Activated naive CD4-positive, alpha-beta T cell treated with anti-CD3 and anti-CD28 coated beads for 36 hours (primary cell): ENCODE measurements at regions not wholly inside any gene's neighbourhood (a gene's known extent, or its start where the extent isn't known, plus 50 kb on each side); places are given as distances from the start of the nearest gene placed in this dataset.
"Not testable (repeated sequence)": the region's sequence is repeated elsewhere in the genome, so short reads cannot be mapped to it uniquely, and the experiment has no call there.

Source experiments
- CTCF ChIA-PET: fragments of 350-600 bp; sonication (Branson Sonifier 250); formaldehyde crosslinking; loops from one replicate; lab custom pipeline; 2021; ENCODE audit warnings: antibody characterized with exemption; lab: Charles Lee
- DNase-seq: peaks from one replicate; pipeline ENCODE4 v3.0.0-alpha.2; 2020
- H3K27ac Mint-ChIP-seq: one replicate; pipeline ENCODE4 v1.8.0; 2021; ENCODE audit warnings: mild to moderate bottlenecking, mixed read lengths
- H3K27me3 Mint-ChIP-seq: one replicate; pipeline ENCODE4 v1.8.0; 2021; ENCODE audit warnings: low read depth, mixed read lengths
- H3K36me3 Mint-ChIP-seq: one replicate; pipeline ENCODE4 v1.8.0; 2021; ENCODE audit warnings: low read depth, mixed read lengths
- H3K4me1 Mint-ChIP-seq: one replicate; pipeline ENCODE4 v1.8.0; 2021; ENCODE audit warnings: low read depth, mixed read lengths
- H3K4me3 Mint-ChIP-seq: one replicate; pipeline ENCODE4 v1.8.0; 2021; ENCODE audit warnings: mild to moderate bottlenecking, moderate library complexity, mixed read lengths
- H3K9me3 Mint-ChIP-seq: one replicate; pipeline ENCODE4 v1.8.0; 2021; ENCODE audit warnings: mixed read lengths
- intact Hi-C: fragments of 100-400 bp; cut with micrococcal nuclease; formaldehyde crosslinking; loops from one replicate; pipeline ENCODE4 v1.15.1; 2023

DNA sequence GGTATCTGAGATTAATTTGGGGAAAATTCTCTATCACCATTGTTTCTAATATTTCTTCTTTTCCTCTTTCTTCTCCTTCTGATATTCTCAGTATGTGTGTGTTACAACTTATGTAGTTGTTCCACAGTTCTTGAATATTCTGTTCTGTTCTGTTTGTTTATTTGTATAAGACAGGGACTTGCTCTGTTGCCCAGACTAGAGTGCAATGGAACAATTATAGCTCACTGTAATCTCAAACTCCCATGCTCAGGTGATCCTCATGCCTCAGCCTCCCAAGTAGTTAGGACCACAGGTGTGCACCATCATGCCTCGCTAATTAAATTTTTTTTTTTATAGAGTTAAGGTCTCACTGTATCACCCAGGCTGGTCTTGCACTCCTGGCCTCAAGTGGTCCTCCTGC, 145.8 kb upstream of the TUT7 start:
- intact Hi-C loops: no loop called here
- CTCF ChIA-PET: interaction anchor here (0.7 kb wide), 1 partner anchor 276 kb away, joined by 3 read pairs; no protein-coding TSS in a partner anchor
- no peak overlapping the region for H3K4me3 Mint-ChIP-seq
- no peak for DNase-seq
- no peaks in the 10 kb centered on the region for H3K4me1 Mint-ChIP-seq
- no peak overlapping the region for H3K27ac Mint-ChIP-seq
- no peaks in the 10 kb centered on the region for H3K9me3 Mint-ChIP-seq
- no peaks in the 10 kb centered on the region for H3K36me3 Mint-ChIP-seq
- peaks cover 20% of the 10 kb centered on the region for H3K27me3 Mint-ChIP-seq

GRCh38 chr9:86494644-86495111, 140.5 kb upstream of the TUT7 start:
- no peaks in the 10 kb centered on the region for H3K36me3 Mint-ChIP-seq
- H3K4me1 Mint-ChIP-seq: no peaks in the 10 kb centered on the region
- peaks cover 4% of the 10 kb centered on the region for H3K27me3 Mint-ChIP-seq
- CTCF ChIA-PET: no interaction called here
- H3K9me3 Mint-ChIP-seq: no peaks in the 10 kb centered on the region
- H3K27ac Mint-ChIP-seq: no peak overlapping the region
- intact Hi-C loops: no loop called here
- no peak overlapping the region for H3K4me3 Mint-ChIP-seq
- no peak for DNase-seq

GRCh38 chr9:86491468-86492266, 137.5 kb upstream of the TUT7 start:
- DNase-seq: no peak
- no peak overlapping the region for H3K4me3 Mint-ChIP-seq
- no peak overlapping the region for H3K27ac Mint-ChIP-seq
- CTCF ChIA-PET: interaction anchor here (1.9 kb wide), 1 partner anchor 58 kb away, joined by 4 read pairs; no protein-coding TSS in a partner anchor
- intact Hi-C loops: no loop called here
- H3K27me3 Mint-ChIP-seq: peaks cover 2% of the 10 kb centered on the region
- no peaks in the 10 kb centered on the region for H3K4me1 Mint-ChIP-seq
- H3K9me3 Mint-ChIP-seq: no peaks in the 10 kb centered on the region
- no peaks in the 10 kb centered on the region for H3K36me3 Mint-ChIP-seq

DNA sequence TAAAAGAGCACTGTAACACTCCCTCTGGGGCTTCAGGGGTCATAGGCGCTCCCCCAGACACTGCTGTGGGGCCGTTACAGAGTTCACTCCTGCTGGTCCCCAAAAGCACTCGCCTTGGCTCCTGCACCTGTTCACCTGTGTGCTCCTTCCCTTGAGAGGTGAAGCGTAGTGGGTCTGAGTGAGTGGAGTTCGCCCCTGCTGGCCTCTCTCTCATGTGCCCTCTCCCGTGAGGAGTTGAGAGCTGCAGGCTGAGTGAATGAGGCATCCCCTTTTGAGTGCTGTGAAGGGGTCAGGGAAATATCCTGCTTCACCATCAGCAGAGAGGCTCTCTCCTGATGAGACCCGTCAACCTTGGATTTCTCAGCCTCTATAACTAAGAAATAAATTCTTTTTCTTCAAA, 134.6 kb upstream of the TUT7 start:
- Mint-ChIP-seq H3K36me3 (no peaks in the 10 kb centered on the region), H3K9me3 (no peaks in the 10 kb centered on the region), H3K4me3 (no peak overlapping the region), H3K27me3 (no peaks in the 10 kb centered on the region), H3K27ac (no peak overlapping the region), H3K4me1 (peaks cover 2% of the 10 kb centered on the region)
- intact Hi-C loops: loop anchor here (5.0 to 10.0 kb wide), 2 partner anchors 459 to 1176 kb away; partner anchors contain the start of gene GAS1
- no peak for DNase-seq
- CTCF ChIA-PET: interaction anchor here (1.0 kb wide), 1 partner anchor 836 kb away, joined by 3 read pairs; no protein-coding TSS in a partner anchor

GRCh38 chr9:86488345-86488744, 134.1 kb upstream of the TUT7 start:
- no peak for DNase-seq
- CTCF ChIA-PET: interaction anchor here (0.6 to 1.0 kb wide), 3 partner anchors 285 to 837 kb away, joined by 3 read pairs; no protein-coding TSS in a partner anchor
- H3K27me3 Mint-ChIP-seq: no peaks in the 10 kb centered on the region
- H3K27ac Mint-ChIP-seq: no peak overlapping the region
- no peak overlapping the region for H3K4me3 Mint-ChIP-seq
- peaks cover 2% of the 10 kb centered on the region for H3K4me1 Mint-ChIP-seq
- no peaks in the 10 kb centered on the region for H3K36me3 Mint-ChIP-seq
- H3K9me3 Mint-ChIP-seq: no peaks in the 10 kb centered on the region
- intact Hi-C loops: loop anchor here (5.0 to 10.0 kb wide), 2 partner anchors 459 to 1176 kb away; partner anchors contain the start of gene GAS1

- no peaks in the 10 kb centered on the region for H3K27me3 Mint-ChIP-seq
- intact Hi-C loops: loop anchor here (1.0 to 10.0 kb wide), 3 partner anchors 459 to 1177 kb away; partner anchors contain the start of gene GAS1
- DNase-seq: no peak
- no peak overlapping the region for H3K4me3 Mint-ChIP-seq
- peaks cover 2% of the 10 kb centered on the region for H3K4me1 Mint-ChIP-seq
- CTCF ChIA-PET: interaction anchor here (0.6 to 1.0 kb wide), 2 partner anchors 285 to 457 kb away, joined by 3 read pairs; no protein-coding TSS in a partner anchor
- H3K36me3 Mint-ChIP-seq: no peaks in the 10 kb centered on the region
- H3K27ac Mint-ChIP-seq: no peak overlapping the region
- no peaks in the 10 kb centered on the region for H3K9me3 Mint-ChIP-seq
These were observed 133.6 kb upstream of the TUT7 start for GRCh38 chr9:86487838-86488233.

DNA sequence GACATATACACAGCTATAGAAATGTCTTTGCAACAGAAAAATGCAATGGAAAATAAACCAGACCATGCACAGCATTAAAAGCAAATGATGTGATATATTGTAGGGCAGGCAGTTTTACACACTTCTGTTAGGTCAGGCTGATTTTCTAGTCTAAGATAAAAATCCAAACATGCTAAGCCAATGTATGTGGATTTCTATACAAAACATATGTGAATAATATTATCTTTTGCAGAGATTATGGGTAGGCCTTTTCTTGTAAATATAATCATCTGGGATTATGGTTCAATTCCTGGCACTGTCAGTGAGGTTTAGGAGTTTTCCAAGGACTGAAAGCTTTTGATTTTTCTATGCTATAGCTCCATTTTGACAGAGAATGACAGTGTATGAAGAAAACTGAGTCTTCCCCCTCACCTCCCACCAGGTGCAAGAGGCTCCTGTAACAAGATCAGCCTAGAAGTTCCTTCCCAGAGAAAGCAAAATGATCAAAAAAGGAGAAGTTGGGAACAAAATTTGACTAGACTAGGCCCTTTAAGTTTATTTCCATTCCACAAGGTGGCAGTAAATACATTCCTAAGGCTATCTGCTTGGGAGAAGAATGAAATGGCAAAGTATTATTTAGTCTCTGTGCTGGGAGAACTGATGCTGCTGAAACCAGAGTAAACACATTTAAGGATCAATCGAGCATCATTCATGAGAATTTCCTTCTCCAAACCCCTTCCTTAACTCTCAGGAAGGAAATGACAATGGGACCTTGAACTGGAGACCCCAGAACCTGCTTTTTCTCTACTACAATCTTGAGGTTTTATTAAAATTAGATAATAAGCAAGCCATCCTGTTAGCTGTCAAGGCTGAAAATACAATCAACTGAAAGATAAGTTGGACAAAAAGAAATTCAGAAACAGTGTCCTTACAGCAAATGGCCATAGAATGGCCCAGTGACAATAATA, 133.0 kb upstream of the TUT7 start:
- H3K4me1 Mint-ChIP-seq: peaks cover 2% of the 10 kb centered on the region
- no peak for DNase-seq
- no peaks in the 10 kb centered on the region for H3K36me3 Mint-ChIP-seq
- no peak overlapping the region for H3K27ac Mint-ChIP-seq
- CTCF ChIA-PET: interaction anchor here (1.0 to 1.6 kb wide), 2 partner anchors 458 to 838 kb away, joined by 3 to 4 read pairs; no protein-coding TSS in a partner anchor
- intact Hi-C loops: loop anchor here (1.0 to 10.0 kb wide), 3 partner anchors 460 to 1178 kb away; partner anchors contain the start of gene GAS1
- H3K27me3 Mint-ChIP-seq: no peaks in the 10 kb centered on the region
- H3K4me3 Mint-ChIP-seq: no peak overlapping the region
- H3K9me3 Mint-ChIP-seq: no peaks in the 10 kb centered on the region

GRCh38 chr9:86485359-86485758, 131.1 kb upstream of the TUT7 start:
- intact Hi-C loops: loop anchor here (5.0 to 10.0 kb wide), 2 partner anchors 462 to 1179 kb away; partner anchors contain the start of gene GAS1
- DNase-seq: peak; percentile 34
- CTCF ChIA-PET: interaction anchor here (1.6 kb wide), 1 partner anchor 840 kb away, joined by 4 read pairs; no protein-coding TSS in a partner anchor
- Mint-ChIP-seq H3K9me3 (no peaks in the 10 kb centered on the region), H3K27me3 (peaks cover 4% of the 10 kb centered on the region), H3K36me3 (no peaks in the 10 kb centered on the region), H3K4me3 (no peak overlapping the region), H3K4me1 (peaks cover 2% of the 10 kb centered on the region), H3K27ac (no peak overlapping the region)

- peaks cover 4% of the 10 kb centered on the region for H3K27me3 Mint-ChIP-seq
These were observed 129.3 kb upstream of the TUT7 start for GRCh38 chr9:86483496-86483895.

DNA sequence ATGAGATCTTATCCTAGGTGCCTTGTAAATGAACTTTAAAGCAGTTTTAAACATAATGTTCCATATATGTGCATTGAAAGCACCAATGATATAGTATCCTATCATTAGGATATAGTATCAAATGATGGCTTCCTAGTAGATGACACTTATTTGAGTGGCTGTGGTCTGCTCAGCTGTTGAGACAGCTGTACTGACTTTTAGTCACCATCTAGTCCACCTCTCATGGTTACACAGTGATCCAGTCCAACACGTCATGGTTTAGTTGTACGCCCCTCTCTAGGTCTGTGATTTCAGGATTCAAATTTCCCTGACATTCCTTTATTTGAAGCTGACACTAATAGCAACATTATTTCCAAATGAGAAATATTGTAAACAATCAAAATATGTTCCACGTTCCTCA, 127.3 kb upstream of the TUT7 start:
- intact Hi-C loops: loop anchor here (10.0 kb wide), 1 partner anchor 1183 kb away; no protein-coding TSS in a partner anchor
- CTCF ChIA-PET: no interaction called here
- no peaks in the 10 kb centered on the region for H3K36me3 Mint-ChIP-seq

More at GRCh38 chr9:86483496-86483895, 129.3 kb upstream of the TUT7 start:
- CTCF ChIA-PET: interaction anchor here (0.7 kb wide), 1 partner anchor 58 kb away, joined by 3 read pairs; no protein-coding TSS in a partner anchor
- DNase-seq: no peak
- H3K4me3 Mint-ChIP-seq: no peak overlapping the region
- H3K4me1 Mint-ChIP-seq: peaks cover 2% of the 10 kb centered on the region
- H3K27ac Mint-ChIP-seq: no peak overlapping the region
- no peaks in the 10 kb centered on the region for H3K36me3 Mint-ChIP-seq
- H3K9me3 Mint-ChIP-seq: no peaks in the 10 kb centered on the region
- intact Hi-C loops: loop anchor here (10.0 kb wide), 1 partner anchor 1181 kb away; no protein-coding TSS in a partner anchor

GRCh38 chr9:86475255-86475654, 121.0 kb upstream of the TUT7 start:
- DNase-seq, intact Hi-C loops, H3K9me3 Mint-ChIP-seq, H3K4me1 Mint-ChIP-seq, H3K27ac Mint-ChIP-seq, CTCF ChIA-PET, H3K36me3 Mint-ChIP-seq, H3K4me3 Mint-ChIP-seq: not testable (repeated sequence)
- peaks cover 12% of the 10 kb centered on the region for H3K27me3 Mint-ChIP-seq

More for the DNA sequence above, 127.3 kb upstream of the TUT7 start:
- no peak for DNase-seq
- H3K4me1 Mint-ChIP-seq: peaks cover 2% of the 10 kb centered on the region
- H3K9me3 Mint-ChIP-seq: no peaks in the 10 kb centered on the region
- H3K27me3 Mint-ChIP-seq: peaks cover 10% of the 10 kb centered on the region
- H3K4me3 Mint-ChIP-seq: no peak overlapping the region
- no peak overlapping the region for H3K27ac Mint-ChIP-seq
